ENCODE measurements at regions not wholly inside any gene's neighbourhood (a gene's known extent, or its start where the extent isn't known, plus 50 kb on each side); places are given as distances from the start of the nearest gene placed in this dataset.

- DNase-seq = no peak
Observed at GRCh38 chr13:89951341-89951740, 1396.1 kb upstream of the MIR17HG start.

GRCh38 chr13:89953581-89953980, 1393.9 kb upstream of the MIR17HG start:
- DNase-seq = no peak

- DNase-seq = no peak
Observed at GRCh38 chr13:89955773-89956172, 1391.7 kb upstream of the MIR17HG start.

- DNase-seq = no peak
Observed at GRCh38 chr13:89959074-89959473, 1388.4 kb upstream of the MIR17HG start.

GRCh38 chr13:89965252-89965651, 1382.2 kb upstream of the MIR17HG start:
- no peak for DNase-seq

- no peak for DNase-seq
Observed at GRCh38 chr13:89966524-89966923, 1381.0 kb upstream of the MIR17HG start.

- no peak for DNase-seq
Observed at GRCh38 chr13:89967701-89968100, 1379.8 kb upstream of the MIR17HG start.

- no peak for DNase-seq
Observed at GRCh38 chr13:89968470-89968869, 1379.0 kb upstream of the MIR17HG start.

GRCh38 chr13:89970353-89970709, 1377.2 kb upstream of the MIR17HG start:
- no peak for DNase-seq

GRCh38 chr13:89977203-89977602, 1370.3 kb upstream of the MIR17HG start:
- DNase-seq = no peak

- DNase-seq = no peak
Observed at GRCh38 chr13:89980896-89981295, 1366.6 kb upstream of the MIR17HG start.

GRCh38 chr13:89982407-89983095, 1364.9 kb upstream of the MIR17HG start:
- DNase-seq = no peak

GRCh38 chr13:89988206-89988605, 1359.3 kb upstream of the MIR17HG start:
- no peak for DNase-seq

GRCh38 chr13:90003566-90003965, 1343.9 kb upstream of the MIR17HG start:
- no peak for DNase-seq

GRCh38 chr13:90008707-90009149, 1338.8 kb upstream of the MIR17HG start:
- DNase-seq = no peak

GRCh38 chr13:90014038-90014437, 1333.4 kb upstream of the MIR17HG start:
- DNase-seq = no peak

- DNase-seq = no peak
Observed at GRCh38 chr13:90015565-90016507, 1331.7 kb upstream of the MIR17HG start.

- no peak for DNase-seq
Observed at GRCh38 chr13:90016688-90017087, 1330.8 kb upstream of the MIR17HG start.

- DNase-seq = no peak
Observed at GRCh38 chr13:90020536-90021070, 1326.9 kb upstream of the MIR17HG start.

- no peak for DNase-seq
Observed at GRCh38 chr13:90027409-90027808, 1320.1 kb upstream of the MIR17HG start.

- no peak for DNase-seq
Observed at GRCh38 chr13:90032313-90032712, 1315.2 kb upstream of the MIR17HG start.

GRCh38 chr13:90032841-90033493, 1314.5 kb upstream of the MIR17HG start:
- no peak for DNase-seq

GRCh38 chr13:90039516-90039915, 1308.0 kb upstream of the MIR17HG start:
- no peak for DNase-seq

Measured in stimulated activated naive CD4-positive, alpha-beta T cell (primary cell).